Embryonic facial prominence (tissue), 1 donor: ENCODE measurements at regions not wholly inside any gene's neighbourhood (a gene's known extent, or its start where the extent isn't known, plus 50 kb on each side); places are given as distances from the start of the nearest gene placed in this dataset.

Source experiments
- DNase-seq: peaks from one replicate; pipeline ENCODE4 v3.0.0-alpha.2; 2016; ENCODE audit errors: extremely low spot score

GRCh38 chr9:88326936-88327335 is 61.3 kb upstream of the SPIN1 start:
- no peak for DNase-seq

GRCh38 chr9:88326015-88326414 is 62.2 kb upstream of the SPIN1 start:
- no peak for DNase-seq

- DNase-seq, result no peak
Observed at GRCh38 chr9:88322906-88323566, 65.2 kb upstream of the SPIN1 start.

- no peak for DNase-seq
Observed at GRCh38 chr9:88321764-88322163, 66.5 kb upstream of the SPIN1 start.

- DNase-seq, result no peak
Observed at GRCh38 chr9:88320748-88321415, 67.4 kb upstream of the SPIN1 start.

- DNase-seq, result no peak
Observed at GRCh38 chr9:88319936-88320747, 68.1 kb upstream of the SPIN1 start.

GRCh38 chr9:88313364-88314220 is 74.7 kb upstream of the SPIN1 start:
- DNase-seq, result no peak

GRCh38 chr9:88312517-88313103 is 75.6 kb upstream of the SPIN1 start:
- DNase-seq, result no peak

- no peak for DNase-seq
Observed at GRCh38 chr9:88312045-88312444, 76.2 kb upstream of the SPIN1 start.

- no peak for DNase-seq
Observed at GRCh38 chr9:88310310-88310980, 77.8 kb upstream of the SPIN1 start.

GRCh38 chr9:88308831-88309560 is 79.2 kb upstream of the SPIN1 start:
- DNase-seq, result peak; percentile 9

GRCh38 chr9:88307136-88307535 is 81.1 kb upstream of the SPIN1 start:
- no peak for DNase-seq

- no peak for DNase-seq
Observed at GRCh38 chr9:88303721-88304451, 84.4 kb upstream of the SPIN1 start.

- DNase-seq, result no peak
Observed at GRCh38 chr9:88302579-88303324, 85.5 kb upstream of the SPIN1 start.

GRCh38 chr9:88300556-88300955 is 87.7 kb upstream of the SPIN1 start:
- DNase-seq, result no peak

GRCh38 chr9:88291856-88292255 is 96.4 kb upstream of the SPIN1 start:
- DNase-seq, result no peak

- no peak for DNase-seq
Observed at GRCh38 chr9:88291056-88291455, 97.2 kb upstream of the SPIN1 start.

- no peak for DNase-seq
Observed at GRCh38 chr9:88289532-88289931, 98.7 kb upstream of the SPIN1 start.

GRCh38 chr9:88287972-88288371 is 100.3 kb upstream of the SPIN1 start:
- DNase-seq, result no peak
